CD4-positive, alpha-beta T cell treated with Interleukin-4 for 1 hour (primary cell): ENCODE measurements at regions not wholly inside any gene's neighbourhood (a gene's known extent, or its start where the extent isn't known, plus 50 kb on each side); places are given as distances from the start of the nearest gene placed in this dataset.
"Not testable (repeated sequence)": the region's sequence is repeated elsewhere in the genome, so short reads cannot be mapped to it uniquely, and the experiment has no call there.

ENCODE experiments used
- DNase-seq, 2 donors: peaks; one replicate each; pipeline ENCODE4 v3.0.0-alpha.2; 2020 to 2022

DNA sequence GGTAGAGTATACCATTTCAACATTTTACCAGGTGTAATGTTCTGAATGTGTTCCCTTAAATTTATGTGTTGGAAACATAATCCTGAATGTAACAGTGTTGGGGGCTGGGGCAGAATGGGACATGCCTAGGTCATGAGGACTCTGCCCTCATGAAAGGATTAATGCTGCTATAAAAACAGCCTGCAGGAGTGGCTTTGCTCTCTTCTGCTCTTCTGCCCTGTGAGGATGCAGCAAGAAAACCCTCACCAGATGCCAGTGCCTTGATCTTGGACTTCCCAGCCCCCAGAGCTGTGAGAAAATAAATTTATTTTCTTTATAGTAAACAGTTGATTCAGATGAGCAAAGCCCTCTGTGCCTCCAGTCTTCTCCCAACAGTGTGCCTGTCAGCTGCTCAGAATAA lies 326.0 kb upstream of the ONECUT1 start:
- no peak for DNase-seq

DNA sequence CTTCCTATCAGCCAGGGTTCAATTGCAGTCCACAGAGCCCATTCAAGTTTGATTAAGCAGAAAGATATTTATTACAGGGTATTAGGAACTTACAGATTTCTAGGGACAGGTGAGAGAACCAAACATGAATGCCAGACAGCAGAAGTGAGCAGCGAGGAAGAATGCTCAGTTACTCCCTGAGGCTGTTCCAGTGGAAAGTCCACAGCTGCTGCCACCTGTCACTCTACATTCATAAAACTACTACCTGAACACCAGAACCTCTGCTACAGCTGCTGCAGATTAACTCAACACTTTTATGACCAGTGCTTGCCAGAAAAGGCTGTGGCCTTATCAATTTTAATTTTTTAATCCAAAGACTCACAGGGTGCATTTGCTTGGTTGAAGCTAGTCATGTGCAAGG lies 325.4 kb upstream of the ONECUT1 start:
- no peak for DNase-seq

DNA sequence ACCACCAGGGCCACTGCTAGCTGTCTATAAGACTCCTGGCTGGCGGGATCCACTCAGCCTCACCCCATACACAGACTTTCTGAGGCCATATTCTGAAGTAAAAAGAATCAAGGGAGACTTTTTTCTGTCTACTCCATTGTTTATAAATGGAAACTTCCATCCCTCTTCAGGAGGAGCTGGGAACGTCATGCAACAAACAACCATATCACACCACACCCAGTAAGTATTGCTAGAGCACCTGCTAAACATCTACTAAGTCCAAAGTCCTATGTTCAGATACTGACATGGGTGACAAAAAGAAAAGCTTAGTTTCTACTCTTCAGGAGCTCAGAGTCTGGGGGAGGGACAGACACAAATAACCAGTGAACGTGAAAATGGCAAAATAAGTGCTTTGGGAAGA lies 324.8 kb upstream of the ONECUT1 start:
- DNase-seq = no peak

DNA sequence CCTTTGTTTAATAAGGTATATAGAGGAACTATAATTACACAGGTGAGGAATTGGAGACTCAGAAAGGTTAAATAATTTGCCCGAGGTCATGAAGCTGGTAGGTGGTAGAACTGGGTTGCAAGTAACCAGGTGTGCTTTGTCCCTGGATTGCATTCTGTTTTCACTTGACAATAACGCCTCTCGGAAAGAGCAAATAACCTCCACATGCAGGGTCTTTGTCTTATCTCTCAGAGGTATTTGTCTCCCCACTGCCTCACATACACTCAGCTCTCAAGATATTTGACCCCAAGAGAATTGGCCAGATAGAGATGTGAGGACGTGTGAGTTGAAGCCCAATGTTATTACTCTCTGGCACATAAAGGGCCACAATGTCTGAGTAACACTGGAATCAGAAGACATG lies 320.9 kb upstream of the ONECUT1 start:
- no peak for DNase-seq

DNA sequence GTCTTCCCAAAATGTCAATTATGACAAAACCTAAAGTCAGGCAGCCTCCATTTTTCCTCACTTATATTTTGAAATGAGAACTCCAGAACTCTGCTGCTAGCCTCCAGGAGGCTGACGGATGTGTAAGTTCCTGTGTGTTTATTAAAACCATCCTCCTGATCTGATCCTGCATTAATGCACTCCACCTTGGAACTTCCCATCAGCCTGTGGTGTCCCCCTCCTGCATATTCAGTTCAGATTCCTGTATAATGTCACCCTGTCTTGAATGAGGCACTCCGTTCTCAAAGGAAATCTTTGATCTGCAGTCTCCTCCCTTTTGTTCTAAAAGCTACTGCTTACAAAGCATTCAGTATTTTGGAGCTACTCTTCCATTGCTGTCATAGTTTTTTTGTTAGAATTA lies 318.2 kb upstream of the ONECUT1 start:
- DNase-seq = no peak

DNA sequence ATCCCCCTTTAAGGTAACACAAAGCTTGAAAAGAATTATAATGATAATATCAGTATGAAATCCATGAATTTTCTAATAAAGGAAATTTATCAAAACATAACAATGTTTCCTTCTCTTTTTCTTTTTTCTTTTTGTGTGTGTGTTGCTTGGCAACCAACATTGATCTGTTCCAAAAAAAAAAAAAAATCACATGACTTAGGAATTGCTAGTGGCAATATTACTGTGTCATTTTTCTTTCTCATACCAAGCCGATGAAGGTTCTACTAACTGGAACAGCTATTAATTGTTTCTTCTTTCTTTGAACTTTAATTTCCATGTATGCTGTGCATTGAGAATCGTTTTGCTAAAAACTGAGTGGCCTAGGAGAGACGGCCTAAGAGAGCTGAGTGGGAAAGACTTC lies 317.7 kb upstream of the ONECUT1 start:
- no peak for DNase-seq

DNA sequence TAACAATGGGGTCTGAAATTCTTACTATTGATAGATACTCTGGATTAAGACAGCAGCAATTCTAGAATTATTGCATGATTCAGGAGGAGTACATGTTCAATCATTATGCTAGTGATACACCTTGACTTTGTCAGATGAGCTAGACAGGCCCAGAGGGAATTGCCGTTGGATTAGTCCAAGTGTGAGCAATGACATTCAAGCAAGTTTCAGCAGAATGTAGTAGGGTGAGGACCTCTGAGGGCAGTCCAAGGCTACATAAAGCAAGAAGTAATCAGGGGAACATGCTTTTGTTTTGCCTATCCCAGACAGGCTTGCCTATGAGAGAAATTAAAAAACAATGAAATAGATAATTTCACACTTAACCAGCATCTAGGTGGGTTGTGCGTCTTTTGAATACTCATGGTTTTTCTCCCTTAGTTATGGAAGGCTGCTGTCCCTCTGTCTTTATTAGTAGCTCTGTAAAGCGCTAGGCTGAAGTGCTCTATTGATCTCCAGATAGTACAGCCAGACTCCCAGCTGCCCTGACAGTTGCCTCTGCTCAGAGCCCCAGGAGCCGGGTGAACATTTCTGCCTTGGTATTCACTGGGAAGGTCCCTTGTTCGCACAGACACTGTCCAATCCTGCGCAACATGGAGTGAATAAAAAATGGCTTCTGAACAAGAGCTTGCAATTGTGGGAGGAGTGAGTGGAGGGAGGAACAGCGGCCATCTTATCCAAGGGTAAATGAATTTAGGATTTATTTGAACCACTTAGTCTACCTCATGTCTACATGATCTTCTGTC lies 316.6 kb upstream of the ONECUT1 start:
- no peak for DNase-seq

DNA sequence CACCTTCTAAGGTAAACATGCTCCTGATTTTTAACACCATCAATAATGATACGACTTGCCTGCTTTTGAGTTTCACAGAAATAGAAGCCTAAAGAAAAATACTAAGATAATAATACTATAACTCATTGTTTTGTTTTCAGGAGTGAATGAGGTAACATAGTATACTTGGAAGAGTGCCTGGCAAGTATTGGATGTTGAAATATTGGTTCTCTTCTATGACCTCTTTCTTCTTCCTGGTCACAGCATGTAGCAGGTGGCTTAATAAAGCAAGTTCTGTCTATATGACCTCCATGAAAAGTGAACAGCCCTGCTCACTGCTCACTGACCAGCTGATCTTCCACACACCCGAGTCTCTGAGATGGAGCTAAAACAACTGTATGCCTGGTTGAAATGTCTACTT lies 312.3 kb upstream of the ONECUT1 start:
- no peak for DNase-seq

DNA sequence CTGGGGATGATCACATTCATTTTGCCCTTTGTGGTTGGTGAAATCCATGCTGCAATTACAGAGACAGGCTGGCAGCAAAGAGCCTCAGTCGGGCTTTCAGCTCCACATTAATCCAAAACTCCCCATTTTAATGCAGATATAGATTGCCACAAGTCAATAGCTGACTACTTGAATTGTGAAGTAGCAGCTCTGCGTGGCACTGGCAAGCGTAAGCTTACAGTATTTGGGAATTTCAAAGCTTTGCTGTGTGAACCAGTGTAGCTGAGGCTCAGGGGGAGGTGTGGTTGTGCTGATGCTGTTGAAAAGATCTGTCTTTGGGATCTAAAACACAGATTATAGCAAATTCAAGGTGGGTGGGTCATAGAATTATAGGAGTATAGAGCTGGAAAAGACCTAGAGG lies 290.3 kb upstream of the ONECUT1 start:
- no peak for DNase-seq

DNA sequence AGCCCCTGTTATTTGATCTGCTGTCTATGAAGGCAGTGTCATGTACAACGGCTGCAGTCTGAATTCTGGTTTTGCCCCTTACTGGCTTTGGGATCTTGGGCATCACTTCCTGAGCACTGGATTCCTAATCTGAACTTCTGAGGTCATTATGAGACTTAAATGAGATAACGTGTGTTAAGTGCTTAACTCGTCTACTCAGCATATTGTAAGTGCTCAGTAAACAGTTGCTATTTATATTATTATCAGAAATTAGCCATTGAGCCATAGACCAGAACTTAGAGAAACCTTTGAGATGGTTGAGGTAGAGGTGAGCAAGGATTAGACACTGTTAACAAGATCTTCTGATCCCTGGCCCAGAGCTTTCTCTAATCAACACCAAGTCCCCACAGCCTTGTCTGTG lies 284.1 kb upstream of the ONECUT1 start:
- no peak for DNase-seq

DNA sequence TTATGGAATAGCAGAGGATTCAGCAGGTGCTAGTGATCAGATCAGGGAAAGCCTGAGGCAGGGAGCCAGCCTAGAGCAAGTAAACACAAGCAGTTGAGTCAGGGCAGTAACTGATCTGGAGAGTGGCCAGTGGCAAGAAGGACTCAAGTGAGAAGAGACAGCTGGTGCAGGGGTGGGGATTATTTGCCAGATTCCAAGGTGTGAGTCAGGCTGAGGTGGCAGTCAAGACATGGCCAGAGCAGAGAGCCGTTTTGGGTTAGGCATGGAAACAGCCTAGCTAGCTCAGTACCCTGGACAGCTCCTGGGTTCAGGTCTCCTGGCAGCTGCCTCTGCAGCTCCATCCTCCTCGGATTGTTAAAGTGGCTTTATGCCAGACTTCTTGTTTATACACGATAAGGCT lies 281.9 kb upstream of the ONECUT1 start:
- DNase-seq = no peak

DNA sequence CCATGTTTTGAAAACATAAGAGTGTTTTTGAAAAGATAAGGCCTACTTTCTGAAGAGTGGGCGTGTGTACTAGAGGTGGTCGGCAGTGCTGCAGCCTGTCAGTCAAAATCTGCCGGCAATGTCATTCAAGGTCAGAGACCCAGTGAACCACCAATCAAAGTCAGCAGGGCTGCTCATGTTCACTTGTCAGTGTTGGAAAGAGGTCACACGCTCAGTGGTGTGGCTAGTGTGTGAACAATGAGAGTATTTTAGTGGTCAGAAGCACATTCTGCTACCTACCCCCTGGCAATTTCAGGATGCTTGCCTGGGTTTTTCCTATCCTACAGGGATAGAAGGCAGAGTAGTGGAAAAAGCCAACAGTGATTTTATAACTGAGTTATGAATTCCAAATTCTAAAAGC lies 278.5 kb upstream of the ONECUT1 start:
- no peak for DNase-seq

DNA sequence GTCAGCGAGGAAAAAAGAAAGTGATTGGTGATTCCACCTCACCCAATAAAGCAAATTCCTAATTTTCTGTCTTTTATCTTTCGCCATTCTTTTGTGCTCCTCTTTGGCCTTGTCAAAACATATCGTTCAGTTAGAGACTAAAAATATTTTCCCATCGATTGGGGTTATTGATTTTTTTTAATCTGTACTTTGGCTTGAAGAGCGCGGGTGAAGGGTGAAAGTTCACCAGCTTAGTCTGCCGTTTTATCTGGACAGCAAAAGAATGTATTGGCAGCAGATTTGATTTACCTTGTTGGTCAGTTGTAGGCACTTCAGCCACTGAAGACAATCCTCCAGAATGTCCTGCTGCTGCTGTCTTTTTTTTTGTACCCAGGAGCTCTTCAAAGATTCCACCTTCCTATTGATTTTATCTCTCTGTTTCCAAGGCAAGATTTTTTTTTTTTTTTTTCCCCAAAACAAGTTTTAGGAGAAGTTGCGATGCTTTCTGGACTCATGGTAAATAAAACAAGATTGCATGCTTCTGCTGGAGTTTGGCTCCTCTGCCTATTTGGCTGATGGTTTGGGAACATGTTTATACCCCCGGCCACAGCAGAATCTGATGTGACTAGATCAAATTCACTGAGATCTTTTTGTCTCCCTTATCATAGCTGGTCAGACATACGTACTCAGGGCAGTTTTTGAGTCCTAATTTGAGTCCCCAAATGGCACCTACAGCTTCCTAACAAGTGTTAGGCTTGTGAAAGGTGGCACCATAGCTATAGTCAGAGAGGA lies 269.3 kb upstream of the ONECUT1 start:
- DNase-seq = no peak

DNA sequence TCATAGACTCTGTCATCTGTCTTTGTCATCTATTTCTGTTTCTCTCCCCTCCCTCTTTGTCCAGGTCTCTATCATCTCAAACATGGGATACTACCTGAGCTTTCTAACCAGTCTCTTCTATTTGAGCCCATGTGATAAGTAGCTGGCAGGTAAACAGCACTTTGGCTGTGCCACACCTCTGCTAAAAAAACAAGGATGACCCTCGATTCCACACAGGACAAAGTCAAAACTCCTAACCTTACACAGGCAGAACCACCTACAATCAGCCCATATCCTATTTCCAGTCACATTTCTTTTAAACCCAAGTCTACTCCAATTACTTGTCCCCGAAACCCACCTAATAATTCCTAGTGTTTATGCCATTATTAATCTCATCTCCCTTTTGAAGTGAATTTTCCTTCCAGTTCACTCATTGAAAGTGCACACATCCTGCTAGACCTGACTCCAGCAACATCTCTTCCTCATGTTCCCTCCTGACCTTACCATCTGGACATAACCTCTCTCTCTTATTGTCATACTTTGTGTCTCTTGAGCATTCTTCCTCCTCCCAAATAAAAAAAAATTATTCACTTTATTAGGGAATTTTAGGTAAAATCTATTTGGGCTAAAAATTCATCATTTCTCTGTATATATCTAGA lies 256.1 kb upstream of the ONECUT1 start:
- DNase-seq = no peak

DNA sequence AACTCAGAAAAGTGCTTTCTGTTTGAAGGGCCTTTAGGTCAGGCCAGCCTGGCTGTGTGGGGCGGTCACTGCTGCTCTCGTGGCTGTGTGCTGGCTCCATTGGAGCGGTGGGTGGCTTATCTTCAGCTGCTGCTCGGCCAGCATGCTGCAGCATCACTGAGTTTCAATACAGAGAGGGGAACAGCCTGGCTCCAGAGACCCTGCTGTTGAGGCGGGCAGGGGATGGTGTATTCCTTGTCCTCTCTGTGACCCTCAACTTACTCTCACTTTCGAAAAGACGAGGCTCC lies 248.5 kb upstream of the ONECUT1 start:
- DNase-seq = no peak

DNA sequence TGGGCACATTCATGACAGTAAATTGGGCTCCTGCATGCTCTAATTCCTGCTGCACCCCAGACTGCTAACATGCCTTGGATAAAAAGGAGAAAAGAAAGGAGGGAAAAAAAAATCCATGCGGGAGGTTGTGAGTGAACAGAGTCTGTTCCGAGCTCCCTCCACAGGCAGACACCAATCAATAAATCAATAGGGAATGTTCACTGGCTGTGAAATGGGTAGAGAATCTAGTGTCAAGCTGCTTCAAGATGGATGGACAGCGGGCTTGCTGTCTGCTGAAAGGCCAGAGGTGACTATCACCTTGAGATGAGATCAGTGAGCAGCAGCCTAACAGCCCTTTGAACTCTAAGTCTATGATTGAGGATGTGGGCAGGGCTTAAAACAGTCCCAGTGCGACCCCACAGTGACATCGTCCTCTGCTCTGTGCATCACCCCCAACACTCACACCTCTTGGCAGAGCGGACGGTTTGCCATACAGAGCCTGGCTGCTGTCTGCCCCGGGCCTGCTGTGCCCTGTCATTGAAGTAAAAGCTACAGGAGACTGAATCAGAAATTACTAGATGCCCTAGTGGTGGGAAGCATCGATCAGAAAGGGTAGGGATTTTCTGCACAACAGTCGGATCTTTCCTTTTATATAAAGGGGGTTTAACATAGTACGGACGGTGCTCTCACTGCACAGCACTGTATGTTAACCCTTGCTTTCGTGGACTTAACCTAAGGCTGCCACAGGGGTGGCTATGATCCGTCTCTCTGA lies 247.9 kb upstream of the ONECUT1 start:
- no peak for DNase-seq

DNA sequence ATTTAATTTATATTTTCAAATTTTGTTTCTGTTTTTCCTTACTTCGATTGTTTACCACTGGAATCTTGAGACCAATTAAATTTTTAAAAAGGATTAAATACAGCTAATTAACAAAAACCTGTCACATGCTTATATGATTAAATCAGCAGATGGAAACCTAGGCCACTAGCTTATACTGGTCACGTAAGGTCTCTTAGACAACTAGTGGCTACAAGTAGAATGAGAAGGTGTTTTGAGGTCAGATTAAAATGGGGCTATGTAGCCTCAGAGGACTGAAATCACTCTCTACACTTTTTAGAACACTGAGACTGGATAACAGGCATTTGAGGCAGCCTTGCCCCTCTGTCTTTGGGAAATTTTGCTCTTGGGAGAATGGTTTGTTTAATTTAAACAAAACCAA lies 246.5 kb upstream of the ONECUT1 start:
- no peak for DNase-seq

DNA sequence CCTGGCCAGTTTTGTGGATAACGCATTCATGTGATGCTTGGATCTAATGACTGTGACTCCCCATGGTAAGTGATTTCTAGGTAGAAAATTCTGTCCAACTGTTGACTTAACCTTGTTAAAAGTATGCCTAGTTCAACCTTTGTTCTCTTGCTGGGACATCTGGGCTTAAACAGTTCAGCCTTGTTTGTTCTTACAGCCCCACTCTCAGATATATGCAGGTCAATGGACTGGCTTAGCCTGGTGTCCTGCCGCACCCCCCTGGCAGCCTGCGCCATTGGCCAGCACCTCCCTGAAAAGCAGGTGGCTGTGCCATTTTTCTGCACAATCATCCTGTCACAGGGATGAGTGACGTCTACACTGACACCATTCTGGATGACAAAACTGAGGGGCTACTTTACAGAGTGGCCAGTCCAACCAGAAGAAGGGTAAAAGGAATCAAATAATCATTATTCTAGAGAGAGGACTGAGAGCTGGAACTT lies 244.7 kb upstream of the ONECUT1 start:
- no peak for DNase-seq

DNA sequence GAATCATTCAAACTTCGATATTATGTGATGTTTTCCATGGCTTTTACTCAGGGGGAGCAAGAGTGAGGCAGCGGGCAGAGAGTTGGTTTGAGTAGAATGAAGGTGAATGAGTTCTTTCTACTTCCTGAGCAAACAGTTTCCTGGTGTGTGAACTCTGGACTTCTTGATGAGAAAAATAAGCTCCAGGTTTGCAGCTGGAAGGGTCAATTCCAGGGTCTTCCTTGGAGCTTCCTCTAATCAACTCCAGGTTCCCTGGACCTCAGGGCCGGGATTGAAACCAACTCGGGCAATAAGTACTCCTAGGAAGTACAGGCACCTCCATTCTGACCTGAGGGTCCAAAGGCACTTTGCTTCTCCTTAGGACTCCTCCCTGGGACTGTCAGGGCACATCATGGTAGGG lies 243.6 kb upstream of the ONECUT1 start:
- DNase-seq = no peak

DNA sequence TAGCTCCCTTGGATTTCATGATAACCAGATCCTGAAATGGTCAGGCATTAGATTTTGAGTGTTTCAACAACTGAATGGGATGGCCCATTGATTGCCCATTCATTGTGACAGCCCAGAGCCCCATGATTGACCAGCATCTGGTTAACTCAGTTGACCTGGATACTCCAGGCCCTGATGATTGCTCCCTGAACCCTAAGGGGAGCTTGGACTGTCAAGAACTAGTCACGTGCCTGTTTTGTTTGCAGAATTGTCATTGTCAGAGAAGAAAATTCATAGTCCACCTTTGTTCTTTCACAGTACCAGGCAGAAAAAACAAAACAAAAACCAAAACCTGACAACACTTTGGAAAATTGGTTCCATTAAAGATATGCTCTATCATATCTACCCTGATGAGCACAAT lies 241.3 kb upstream of the ONECUT1 start:
- DNase-seq = no peak

DNA sequence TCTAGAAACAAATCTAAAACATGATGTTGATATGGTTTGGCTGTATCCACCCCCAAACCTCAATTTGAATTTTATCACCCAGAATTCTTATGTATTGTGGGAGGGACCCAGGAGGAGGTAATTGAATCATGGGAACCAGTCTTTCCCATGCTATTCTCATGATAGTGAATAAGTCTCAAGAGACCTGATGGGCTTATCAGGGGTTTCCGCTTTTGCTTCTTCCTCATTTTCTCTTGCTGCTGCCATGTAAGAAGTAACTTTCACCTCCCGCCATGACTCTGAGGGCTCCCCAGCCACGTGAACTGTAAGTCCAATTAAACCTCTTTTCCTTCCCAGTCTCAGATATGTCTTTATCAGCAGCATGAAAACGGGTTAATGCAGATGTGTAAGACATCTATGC lies 232.7 kb upstream of the ONECUT1 start:
- no peak for DNase-seq

DNA sequence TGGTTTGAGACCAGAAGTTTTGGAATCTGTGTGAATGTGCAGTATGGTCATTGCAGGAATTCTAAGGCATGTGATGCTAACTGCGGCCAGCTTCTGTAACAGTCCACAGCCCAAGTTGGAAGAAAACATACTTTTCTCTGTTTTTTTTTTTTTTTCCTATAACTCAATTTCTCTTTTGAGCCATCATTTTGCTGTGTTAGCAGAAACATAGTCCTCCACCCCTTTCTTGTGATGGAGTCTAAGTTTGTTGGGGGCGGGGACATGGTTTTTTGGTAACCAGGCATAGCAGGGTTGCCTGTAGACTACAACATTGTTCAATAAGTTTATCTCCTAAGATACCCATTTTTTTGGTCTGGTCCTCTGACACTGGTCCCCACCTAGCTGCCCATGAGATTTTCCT lies 223.2 kb upstream of the ONECUT1 start:
- no peak for DNase-seq

DNA sequence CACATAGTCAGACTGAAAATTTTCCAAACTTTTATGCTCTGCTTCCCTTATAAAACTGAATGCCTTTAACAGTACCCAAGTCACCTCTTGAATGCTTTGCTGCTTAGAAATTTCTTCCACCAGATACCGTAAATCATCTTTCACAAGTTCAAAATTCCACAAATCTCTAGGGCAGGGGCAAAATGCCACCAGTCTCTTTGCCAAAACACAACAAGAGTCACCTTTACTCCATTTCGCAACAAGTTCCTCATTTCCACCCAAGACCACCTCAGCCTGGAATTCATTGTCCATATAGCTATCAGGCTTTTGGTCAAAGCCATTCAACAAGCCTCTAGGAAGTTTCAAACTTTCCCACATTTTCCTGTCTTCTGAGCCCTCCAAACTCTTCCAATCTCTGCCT lies 221.6 kb upstream of the ONECUT1 start:
- DNase-seq = not testable (repeated sequence)

DNA sequence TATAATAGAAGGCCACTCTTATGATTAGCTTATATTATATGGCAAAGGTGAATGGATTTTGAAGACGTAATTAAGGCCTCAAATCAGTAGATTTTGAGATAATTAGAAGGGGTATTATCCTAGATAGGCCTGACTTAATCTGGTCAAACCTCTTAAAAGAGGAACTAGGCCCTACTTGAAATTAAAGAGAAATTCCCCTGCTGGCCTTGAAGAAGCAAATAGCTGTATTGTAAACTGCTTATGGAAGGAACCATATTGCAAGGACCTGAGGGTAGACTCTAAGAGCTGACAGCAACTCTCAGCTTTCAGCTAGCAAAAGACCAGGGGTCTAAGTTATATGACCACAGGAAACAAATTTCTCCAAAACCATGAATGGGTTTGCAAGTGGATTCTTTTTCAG lies 219.0 kb upstream of the ONECUT1 start:
- no peak for DNase-seq
